GM18909 (cell line): ENCODE measurements at regions not wholly inside any gene's neighbourhood (a gene's known extent, or its start where the extent isn't known, plus 50 kb on each side); places are given as distances from the start of the nearest gene placed in this dataset.

Experiments used
- ATAC-seq: cut with Tn5 transposase; IDR thresholded peaks from one replicate; pipeline ENCODE4 v1.9.1; 2021; ENCODE audit warnings: mild to moderate bottlenecking; ENCODE audit not compliant: unreplicated experiment, poor library complexity

GRCh38 chr2:16861530-16861929 lies 195.9 kb upstream of the CYRIA start:
- no peak for ATAC-seq

- no peak for ATAC-seq
Measured at GRCh38 chr2:16861111-16861510, 195.5 kb upstream of the CYRIA start.

DNA sequence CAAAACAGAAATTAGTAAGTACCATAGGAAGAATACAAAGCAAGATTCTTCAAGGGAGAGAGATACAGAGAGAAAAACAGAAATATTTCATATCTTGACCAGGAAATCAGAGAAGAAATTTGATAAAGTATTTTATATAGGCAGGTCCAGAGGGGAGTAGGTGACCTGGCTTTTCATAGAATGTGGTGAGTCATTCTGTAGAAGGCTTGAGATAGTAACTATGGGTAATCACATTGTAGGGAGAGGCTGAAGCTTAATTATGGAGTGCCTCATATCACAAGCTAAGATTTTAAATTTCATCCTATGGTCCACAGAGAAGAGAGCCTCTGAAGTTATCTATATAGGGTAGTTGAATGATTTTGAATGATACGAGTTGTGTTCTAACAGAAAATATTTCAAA lies 195.0 kb upstream of the CYRIA start:
- no peak for ATAC-seq

DNA sequence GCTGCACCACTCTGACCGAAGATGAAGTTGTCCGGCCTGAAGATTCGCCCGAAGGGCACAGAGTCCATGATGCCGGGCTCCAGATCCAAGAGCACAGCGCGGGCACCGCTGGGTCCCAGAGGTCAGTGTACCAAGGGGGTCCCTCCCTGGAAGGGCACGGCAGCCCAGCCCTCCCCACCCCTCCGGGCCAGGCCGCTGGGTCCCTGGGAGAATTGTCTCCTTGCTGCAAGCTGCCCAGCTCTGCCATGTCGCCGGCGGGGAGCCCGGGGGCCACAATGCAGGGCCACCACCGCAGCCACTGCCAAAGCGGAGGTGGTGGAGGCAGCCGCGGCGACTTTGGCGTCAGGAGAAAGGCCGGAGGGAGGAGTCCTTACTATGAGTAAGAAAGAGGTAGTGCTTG lies 189.5 kb upstream of the CYRIA start:
- ATAC-seq: no peak

DNA sequence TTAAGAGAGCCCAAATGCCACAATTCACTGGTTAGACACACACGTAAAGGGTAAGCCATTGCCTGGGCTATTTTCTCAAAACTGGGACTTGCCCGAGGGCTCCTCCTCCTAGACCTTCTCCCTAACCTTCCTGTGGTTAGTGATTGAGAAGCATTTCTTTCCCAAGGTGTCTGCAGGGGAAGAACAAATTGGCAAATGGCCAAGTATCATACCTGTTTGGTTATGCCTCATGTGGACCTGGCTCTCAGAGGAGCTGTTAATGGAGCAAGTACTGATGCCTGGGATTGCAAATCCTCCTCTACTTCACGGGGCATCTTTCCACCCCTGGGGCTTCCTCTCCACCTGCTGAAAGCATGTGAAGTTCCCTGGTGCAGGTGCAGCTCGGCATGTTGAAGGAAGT lies 187.5 kb upstream of the CYRIA start:
- no peak for ATAC-seq

GRCh38 chr2:16852651-16853050 lies 187.0 kb upstream of the CYRIA start:
- ATAC-seq: no peak

DNA sequence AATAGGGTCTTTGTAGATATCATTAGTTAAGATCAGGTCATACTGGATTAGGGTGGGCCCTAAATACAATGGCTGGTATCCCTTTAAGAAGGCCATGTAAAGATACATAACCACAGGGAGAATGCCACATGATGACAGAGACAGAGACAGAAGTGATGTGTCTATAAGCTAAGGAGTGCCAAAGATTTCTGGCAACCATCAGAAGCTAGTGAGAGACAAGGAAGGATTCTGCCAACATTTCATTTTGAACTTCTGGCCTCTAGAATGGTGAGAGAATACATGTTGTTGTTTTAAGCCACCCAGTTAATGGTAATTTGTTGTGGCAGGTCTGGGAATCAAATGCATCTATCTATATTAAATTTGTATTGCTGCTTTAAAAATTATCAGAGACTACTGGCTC lies 185.5 kb upstream of the CYRIA start:
- no peak for ATAC-seq

DNA sequence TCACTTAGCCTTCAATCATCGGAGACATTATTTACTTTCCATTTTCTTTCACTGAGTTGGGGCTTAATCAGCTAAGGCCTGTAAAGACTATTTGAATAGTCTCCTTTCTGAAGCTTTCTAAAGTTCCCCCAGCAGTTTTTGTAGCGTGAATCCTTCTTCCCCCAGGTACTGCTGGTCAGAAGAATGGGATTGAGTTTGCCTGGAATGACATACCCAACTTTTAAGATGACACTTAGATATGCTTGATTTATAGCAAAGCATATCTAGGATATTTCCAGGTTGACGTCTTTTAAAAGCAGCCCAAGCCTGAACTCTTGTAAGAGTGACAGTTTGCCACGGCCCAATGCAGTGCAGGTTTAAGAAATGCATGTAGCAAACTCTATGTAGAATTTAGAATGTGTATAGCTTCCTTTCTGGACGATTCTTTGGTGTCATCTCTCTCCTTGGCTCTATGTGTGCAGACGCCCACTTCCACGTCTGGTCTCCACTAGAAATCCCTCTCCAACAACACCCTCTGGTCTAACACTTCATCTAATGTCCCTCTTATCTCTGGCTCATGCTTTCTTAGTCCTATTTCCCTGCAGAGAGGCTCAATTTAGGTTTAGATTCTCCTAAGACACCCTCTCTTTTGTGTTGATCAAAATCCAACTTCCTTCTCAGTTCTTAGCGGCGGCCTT lies 175.0 kb upstream of the CYRIA start:
- ATAC-seq: no peak

DNA sequence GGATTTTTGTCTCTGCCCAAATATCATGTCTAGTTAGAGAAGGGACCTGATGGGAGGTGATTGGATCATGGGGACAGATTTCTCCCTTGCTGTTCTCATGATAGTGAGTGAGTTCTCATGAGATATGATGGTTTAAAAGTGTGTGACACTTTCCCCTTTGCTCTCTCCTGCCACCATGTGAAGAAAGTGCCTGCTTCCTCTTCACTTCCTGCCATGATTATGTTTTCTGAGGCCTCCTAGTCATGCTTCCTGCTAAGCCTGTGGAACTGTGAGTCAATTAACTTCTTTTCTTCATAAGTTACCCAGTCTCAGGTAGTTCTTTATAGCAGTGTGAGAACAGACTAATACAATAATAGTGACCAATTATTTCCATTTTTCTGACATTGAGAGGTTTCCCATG lies 167.3 kb upstream of the CYRIA start:
- no peak for ATAC-seq

- no peak for ATAC-seq
Measured at GRCh38 chr2:16828828-16829160, 163.2 kb upstream of the CYRIA start.

DNA sequence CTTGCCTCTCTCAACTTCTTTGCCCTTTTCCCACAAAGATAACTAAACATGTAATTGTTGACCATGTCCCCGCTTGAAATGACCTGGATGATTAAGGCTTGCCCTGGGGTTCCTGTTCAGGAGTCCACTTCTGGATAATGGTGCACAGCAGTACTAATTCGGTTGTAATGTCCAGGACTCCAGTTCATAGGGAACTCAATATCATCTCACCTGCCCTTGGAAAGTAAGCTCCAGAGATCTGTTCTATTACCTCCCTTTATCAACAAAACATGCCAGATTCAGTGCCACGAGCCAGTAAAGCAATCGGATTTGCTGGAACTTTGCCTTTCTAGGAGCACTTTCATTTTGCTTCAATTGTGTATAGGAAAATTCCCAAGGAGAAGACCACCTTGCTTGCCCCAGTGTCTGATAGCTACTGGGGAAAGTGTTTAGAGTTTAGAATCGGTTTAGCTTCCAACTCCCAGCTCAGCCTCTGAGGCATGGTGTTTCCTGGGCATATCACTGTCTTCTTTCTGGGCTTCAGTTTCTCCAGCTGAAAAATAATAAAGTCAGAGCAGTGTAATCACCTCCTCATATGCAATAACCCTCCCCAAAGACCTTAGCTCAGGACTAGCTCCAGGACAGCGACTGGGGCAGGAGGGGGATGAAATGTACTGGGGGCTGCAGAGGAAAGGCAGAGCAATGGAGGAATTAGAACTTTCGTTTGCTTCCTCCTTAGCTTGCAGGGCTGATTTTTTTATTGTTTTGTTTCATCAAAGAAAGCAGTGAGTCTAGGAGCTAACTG lies 162.6 kb upstream of the CYRIA start:
- no peak for ATAC-seq

GRCh38 chr2:16824472-16824871 lies 158.8 kb upstream of the CYRIA start:
- ATAC-seq: no peak

- ATAC-seq: no peak
Measured at GRCh38 chr2:16821692-16822091, 156.1 kb upstream of the CYRIA start.

- ATAC-seq: no peak
Measured at GRCh38 chr2:16818203-16818556, 152.5 kb upstream of the CYRIA start.

DNA sequence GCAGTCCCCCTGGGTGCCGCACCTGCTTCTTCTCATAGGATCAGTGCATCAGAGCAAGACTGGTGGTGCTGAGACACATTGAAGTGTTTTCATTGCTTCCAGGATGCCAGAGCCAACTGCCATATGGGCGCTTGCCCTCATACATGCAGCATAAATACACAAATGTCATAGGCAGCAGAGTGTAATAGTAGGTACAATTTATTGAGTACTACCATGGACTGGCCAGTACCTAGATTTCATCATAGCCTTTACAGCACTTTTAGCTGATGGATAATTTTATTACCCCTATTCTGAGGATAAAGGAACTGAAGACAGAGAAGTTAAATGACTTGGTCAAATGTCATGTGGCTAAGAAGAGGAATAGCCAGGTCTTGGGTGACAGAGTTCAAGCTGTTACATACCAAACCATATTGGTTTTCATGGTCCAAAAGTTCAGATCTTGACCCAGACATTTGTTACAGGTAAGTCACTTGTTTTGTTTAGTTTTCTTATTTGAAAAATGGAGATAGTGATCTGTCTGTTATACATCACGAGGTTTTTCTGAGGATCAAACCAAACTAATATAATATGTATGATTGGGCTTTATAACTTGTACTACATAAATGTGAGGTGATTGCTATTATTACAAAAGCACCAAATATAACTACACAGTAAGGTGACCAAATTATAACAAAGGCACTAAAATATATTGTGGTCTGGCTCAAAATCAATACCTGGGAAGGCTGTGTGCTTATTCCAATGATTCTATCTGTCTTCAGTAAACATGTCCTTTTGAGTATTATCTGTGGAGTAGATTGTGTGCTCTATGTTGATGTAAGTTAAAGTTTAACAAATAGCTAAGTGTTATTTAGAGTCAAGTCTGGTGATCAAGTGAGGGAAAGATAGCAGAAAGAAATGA lies 151.9 kb upstream of the CYRIA start:
- ATAC-seq: no peak

GRCh38 chr2:16816522-16816921 lies 150.9 kb upstream of the CYRIA start:
- no peak for ATAC-seq

DNA sequence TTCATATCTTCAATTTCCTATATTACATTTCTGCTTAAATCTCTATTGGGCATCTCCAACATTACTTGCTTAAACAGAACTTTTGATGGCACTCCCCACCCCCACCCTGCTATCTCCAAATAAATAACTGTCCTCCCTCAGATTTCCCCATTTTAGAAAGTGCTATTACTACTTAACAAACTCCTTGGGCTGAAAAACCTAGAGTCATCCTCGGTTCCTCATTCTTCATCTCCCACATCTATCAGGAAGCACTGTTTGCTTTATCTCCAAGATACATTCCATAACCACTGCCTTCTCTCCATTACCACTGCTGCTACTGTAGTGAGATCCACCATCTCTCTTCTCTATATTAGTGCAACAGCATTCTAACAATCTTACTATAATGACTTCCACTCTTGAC lies 150.4 kb upstream of the CYRIA start:
- no peak for ATAC-seq

DNA sequence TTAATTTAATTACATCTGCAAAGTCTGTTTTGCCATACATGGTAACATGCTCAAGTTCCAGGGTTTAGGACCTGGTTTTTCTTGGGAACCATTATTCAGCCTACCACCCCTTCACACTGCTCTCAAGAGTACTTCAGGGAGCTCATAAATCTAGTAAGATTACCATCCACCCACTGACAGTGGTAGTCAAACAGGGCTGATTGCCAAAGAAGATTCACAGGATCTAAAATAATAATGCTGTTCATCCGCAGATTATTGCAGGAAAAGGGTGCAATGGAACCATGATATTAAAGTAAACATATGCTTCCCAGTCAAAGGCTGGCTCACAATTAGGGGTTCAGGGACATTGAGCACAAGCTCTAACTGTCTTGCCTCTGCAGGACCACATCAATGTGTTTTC lies 148.0 kb upstream of the CYRIA start:
- ATAC-seq: no peak

DNA sequence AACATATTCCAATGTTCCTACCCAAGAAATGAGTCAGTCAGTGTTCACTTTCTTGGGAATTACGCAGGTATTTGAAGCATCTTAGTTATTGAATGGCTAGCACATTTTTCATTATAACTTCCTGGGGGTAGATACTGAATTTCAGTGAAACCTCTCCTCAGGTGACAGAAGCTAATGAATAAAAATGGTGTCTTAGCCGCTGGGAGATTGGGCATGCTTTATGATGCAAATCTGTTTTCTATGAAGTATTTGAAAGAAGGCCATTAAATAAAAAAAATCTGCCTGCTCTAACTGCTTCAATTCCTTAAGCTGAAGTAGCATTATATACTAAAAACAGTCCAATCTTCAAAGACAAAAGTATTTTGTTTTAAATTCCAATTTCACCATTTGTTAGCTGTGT lies 132.8 kb upstream of the CYRIA start:
- ATAC-seq: no peak

- ATAC-seq: no peak
Measured at GRCh38 chr2:16791496-16791895, 125.9 kb upstream of the CYRIA start.

DNA sequence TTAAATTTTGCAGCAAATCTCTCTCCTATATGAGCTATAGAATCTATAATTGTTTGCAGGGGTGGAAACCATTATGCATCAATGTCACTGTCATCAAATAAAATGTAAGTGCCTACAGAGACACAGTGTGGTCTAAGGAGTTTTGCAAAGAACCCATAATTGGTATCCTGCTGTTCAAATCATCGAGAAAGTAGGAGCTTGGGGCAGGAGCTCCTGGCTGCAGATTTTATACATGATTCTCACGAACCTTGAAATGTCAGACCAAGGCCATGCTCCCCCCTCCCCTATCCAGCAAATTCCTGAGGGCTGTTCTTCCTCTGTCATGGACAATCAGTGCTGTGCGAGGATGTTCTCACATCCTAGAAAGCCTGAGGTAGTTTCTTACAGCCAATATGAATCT lies 119.5 kb upstream of the CYRIA start:
- ATAC-seq: no peak
